K562 (cell line): ENCODE measurements at regions not wholly inside any gene's neighbourhood (a gene's known extent, or its start where the extent isn't known, plus 50 kb on each side); places are given as distances from the start of the nearest gene placed in this dataset.

Experiments used
- ATAC-seq: fragments of 200-7000 bp; cut with Tn5 transposase; 3 replicates; pipeline ENCODE4 v1.9.1; 2020; ENCODE audit warnings: moderate library complexity
- BruUV-seq: library from RNA; stranded (reverse); fragments of 400-500 nt; replicated peaks from 2 replicates; lab custom pipeline; 2021; lab: Mats Ljungman, UMichigan
- CTCF ChIA-PET: fragments of 300-600 bp; formaldehyde crosslinking; extraction: SDS; loops from one replicate; lab custom pipeline; 2021; ENCODE audit warnings: low intra/inter-chr PET ratio; lab: Yijun Ruan, JAX
- POLR2A ChIA-PET: fragments of 300-600, 350-650 bp; sonication (Branson Sonifier 250); formaldehyde crosslinking; extraction: SDS; loops from one replicate; lab custom pipeline; 2021; ENCODE audit warnings: antibody characterized with exemption, inconsistent platforms; lab: Yijun Ruan, JAX
- DNase-seq, 4 experiments: peaks; one replicate each; pipeline versions ENCODE4 v3.0.0 to v3.0.0-alpha.2; 2011 to 2018; ENCODE audit warnings: low spot score in 3 of 4, mixed read lengths in 3 of 4; ENCODE audit errors: extremely low read depth in 1 of 4
- FAIRE-seq: peaks from 2 replicates; lab custom pipeline; 2011; peaks lifted over from hg19 to GRCh38; lab: Jason Lieb, UNC
- H2AFZ ChIP-seq: 2 replicates; pipeline ENCODE4 v1.6.0; 2011; ENCODE audit warnings: low read depth, low read length, control low read depth, inconsistent platforms
- H3K27ac ChIP-seq: fragments of 200-600 bp; 3 replicates; pipeline ENCODE4 v1.8.0; 2011; ENCODE audit warnings: low read depth, mild to moderate bottlenecking, control low read depth, inconsistent platforms, low read length, moderate library complexity, mixed read lengths; ENCODE audit errors: extremely low read depth
- H3K27me3 ChIP-seq, 2 experiments: fragments of 300-600 bp in 1 of 2; 2 replicates in 1 of 2; 3 replicates in 1 of 2; pipeline versions ENCODE4 v1.6.0 to v1.8.0; 2011; ENCODE audit warnings: inconsistent platforms in 2 of 2, low read length in 2 of 2, mild to moderate bottlenecking in 1 of 2, mixed read lengths in 1 of 2, moderate library complexity in 1 of 2; ENCODE audit not compliant: control insufficient read depth in 2 of 2, insufficient read depth in 2 of 2
- H3K36me3 ChIP-seq: fragments of 300-600 bp; 3 replicates; pipeline ENCODE4 v1.8.0; 2011; ENCODE audit warnings: mild to moderate bottlenecking, low read length, inconsistent platforms; ENCODE audit not compliant: control insufficient read depth, insufficient read depth
- H3K4me1 ChIP-seq, 2 experiments: fragments of 200-600 bp in 1 of 2; replicated peaks in 1 of 2; 2 replicates in 1 of 2; 3 replicates in 1 of 2; pipeline versions ENCODE4 v1.5.1 to v1.8.0; 2011; ENCODE audit warnings: inconsistent platforms in 2 of 2, low read length in 2 of 2, mild to moderate bottlenecking in 1 of 2, mixed read lengths in 1 of 2, moderate library complexity in 1 of 2; ENCODE audit not compliant: control insufficient read depth in 2 of 2, insufficient read depth in 2 of 2
- H3K4me2 ChIP-seq: 2 replicates; pipeline ENCODE4 v1.6.1; 2011; ENCODE audit warnings: low read length, control low read depth, inconsistent platforms, mixed read lengths; ENCODE audit not compliant: insufficient read depth
- H3K4me3 ChIP-seq: fragments of 200-600 bp; sonication (generic), shearing (Covaris generic); 2 replicates; pipeline ENCODE4 v1.5.1; 2016; ENCODE audit warnings: control low read depth, inconsistent platforms
- H3K79me2 ChIP-seq: fragments of 200-600 bp; 3 replicates; pipeline ENCODE4 v1.8.0; 2011; ENCODE audit warnings: low read length, inconsistent platforms; ENCODE audit not compliant: control insufficient read depth, insufficient read depth
- H3K9ac ChIP-seq, 2 experiments: 2 replicates each; pipeline versions ENCODE4 v1.6.0 to v1.6.1; 2011; ENCODE audit warnings: low read depth in 2 of 2, low read length in 2 of 2, control low read depth in 1 of 2, inconsistent platforms in 1 of 2, mild to moderate bottlenecking in 1 of 2, mixed read lengths in 1 of 2; ENCODE audit not compliant: insufficient read depth in 1 of 2
- H3K9me1 ChIP-seq: one replicate; pipeline ENCODE4 v1.6.0; 2011; ENCODE audit warnings: inconsistent platforms, mild to moderate bottlenecking, low read length, moderate library complexity; ENCODE audit not compliant: control insufficient read depth, insufficient read depth
- H3K9me3 ChIP-seq: replicated peaks from 2 replicates; pipeline ENCODE4 v1.5.1; 2011; ENCODE audit warnings: low read depth, low read length, inconsistent platforms; ENCODE audit not compliant: control insufficient read depth, insufficient read depth
- H4K20me1 ChIP-seq: replicated peaks from 2 replicates; pipeline ENCODE4 v1.6.1; 2011; ENCODE audit warnings: low read length, inconsistent platforms, mixed read lengths; ENCODE audit not compliant: control insufficient read depth, insufficient read depth
- ARNT ChIP-seq, 2 experiments: fragments of 450-650 bp; IDR thresholded peaks; 2 replicates each; pipeline ENCODE4 v1.6.1; 2016; ENCODE audit warnings: mild to moderate bottlenecking in 1 of 2
- BDP1 ChIP-seq: IDR thresholded peaks from 3 replicates; pipeline ENCODE4 v1.6.1; 2011; ENCODE audit not compliant: insufficient read length, insufficient read depth
- CEBPZ ChIP-seq: fragments of 150-350 bp; IDR thresholded peaks from 2 replicates; pipeline ENCODE4 v1.6.1; 2014; ENCODE audit warnings: low read depth, mild to moderate bottlenecking, low read length, borderline replicate concordance
- DDX20 ChIP-seq: fragments of 450-650 bp; IDR thresholded peaks from 2 replicates; pipeline ENCODE4 v1.6.1; 2016; ENCODE audit warnings: missing genetic modification characterization, low read depth, mild to moderate bottlenecking, missing compliant biosample characterization, moderate library complexity
- EHMT2 ChIP-seq: fragments of 450-650 bp; IDR thresholded peaks from 2 replicates; pipeline ENCODE4 v1.6.1; 2018; ENCODE audit warnings: antibody characterized with exemption
- GTF2F1 ChIP-seq: IDR thresholded peaks from 2 replicates; pipeline ENCODE4 v1.6.1; 2011; ENCODE audit warnings: low read depth, low read length, improper control_type of control experiment
- JUNB ChIP-seq: fragments of 450-650 bp; formaldehyde crosslinking; conservative IDR thresholded peaks from 2 replicates; pipeline ENCODE4 v1.4.0; 2020; ENCODE audit warnings: mild to moderate bottlenecking
- MCM5 ChIP-seq: fragments of 450-650 bp; IDR thresholded peaks from 2 replicates; pipeline ENCODE4 v1.6.1; 2016; ENCODE audit warnings: low read depth
- SP1 ChIP-seq: sonication (generic); formaldehyde crosslinking; IDR thresholded peaks from 2 replicates; pipeline ENCODE4 v1.8.1; 2022; ENCODE audit warnings: mild to moderate bottlenecking, missing genetic modification reagents
- SRF ChIP-seq, 2 experiments: fragments of 250-450, 450-650 bp in 1 of 2; sonication (Bioruptor Pico) in 1 of 2; sonication (generic) in 1 of 2; formaldehyde crosslinking; IDR thresholded peaks; 2 replicates each; pipeline versions ENCODE4 v1.5.0 to v1.5.1; 2020 to 2022; ENCODE audit warnings: mild to moderate bottlenecking in 1 of 2, missing genetic modification reagents in 1 of 2
- TBL1XR1 ChIP-seq, 2 experiments: IDR thresholded peaks; 2 replicates each; pipeline ENCODE4 v1.6.1; 2012; ENCODE audit warnings: improper control_type of control experiment in 2 of 2, low read length in 2 of 2, mild to moderate bottlenecking in 1 of 2
- TCF7L2 ChIP-seq: fragments of 150-350 bp; IDR thresholded peaks from 2 replicates; pipeline ENCODE4 v1.6.1; 2016; ENCODE audit warnings: low read depth, mild to moderate bottlenecking, low read length, moderate library complexity
- TGIF2 ChIP-seq: sonication (generic); formaldehyde crosslinking; IDR thresholded peaks from 2 replicates; pipeline ENCODE4 v1.8.1; 2022; ENCODE audit warnings: mild to moderate bottlenecking, missing genetic modification reagents, moderate library complexity
- THRAP3 ChIP-seq: fragments of 450-650 bp; IDR thresholded peaks from 2 replicates; pipeline ENCODE4 v1.6.1; 2016; ENCODE audit warnings: mild to moderate bottlenecking, inconsistent platforms, borderline replicate concordance
- VEZF1 ChIP-seq: fragments of 200-800 bp; sonication (Bioruptor generic); IDR thresholded peaks from 2 replicates; pipeline ENCODE4 v1.6.1; 2017; ENCODE audit warnings: missing genetic modification characterization, missing compliant biosample characterization
- XRCC3 ChIP-seq: fragments of 450-650 bp; IDR thresholded peaks from 2 replicates; pipeline ENCODE4 v1.6.1; 2017; ENCODE audit warnings: mild to moderate bottlenecking, moderate library complexity
- ZNF592 ChIP-seq: fragments of 450-650 bp; IDR thresholded peaks from 2 replicates; pipeline ENCODE4 v1.6.1; 2017; ENCODE audit warnings: antibody characterized with exemption, mild to moderate bottlenecking
- in situ Hi-C: fragments of 300-500 bp; cut with MboI; formaldehyde crosslinking; loops from 4 replicates; pipeline ENCODE4 v1.15.0; 2018; ENCODE audit warnings: inconsistent platforms, mixed read lengths
- intact Hi-C: fragments of 100-400 bp; cut with micrococcal nuclease; formaldehyde crosslinking; loops from 2 replicates; pipeline ENCODE4 v1.14.2; 2022

- H3K9me1 ChIP-seq, result no peaks in the 10 kb centered on the region
- no peaks in the 10 kb centered on the region for H3K79me2 ChIP-seq
- ATAC-seq (no peak), DNase-seq (no peak), FAIRE-seq (no peak)
- H3K4me3 ChIP-seq, result no peak overlapping the region
- ChIA-PET CTCF (no interaction called here), POLR2A (no interaction called here)
- H3K27me3 ChIP-seq, result no peaks in the 10 kb centered on the region
- no peak overlapping the region for H3K9ac ChIP-seq
- no peaks in the 10 kb centered on the region for H3K4me1 ChIP-seq
- in situ Hi-C loops (no loop called here), intact Hi-C loops (no loop called here)
- H4K20me1 ChIP-seq, result no peaks in the 10 kb centered on the region
- no peak overlapping the region for H2AFZ ChIP-seq
- H3K36me3 ChIP-seq, result no peaks in the 10 kb centered on the region
- no peak overlapping the region for H3K27ac ChIP-seq
- no TSS peak for BruUV-seq
- no peak overlapping the region for H3K4me2 ChIP-seq
- H3K9me3 ChIP-seq, result 0 out of 2 replicates have a peak, but pooled peaks cover 3% of the 10 kb centered on the region
- no peak for TF ChIP-seq VEZF1 (CRISPR knock-in tag)
- no peak for TF ChIP-seq DDX20 (tag)
- TF ChIP-seq MCM5, result no peak
- no peak for TF ChIP-seq ZNF592
- no peak for TF ChIP-seq TCF7L2
- no peak for TF ChIP-seq EHMT2
- TF ChIP-seq JUNB (CRISPR knock-in tag), result no peak
- no peak for TF ChIP-seq TBL1XR1 (IDR thresholded peaks at IDR 0.05; ENCODE audit: low read length in 2 of 2)
- TF ChIP-seq SP1 (CRISPR knock-in tag), result no peak
- TF ChIP-seq THRAP3, result no peak
- TF ChIP-seq GTF2F1, result no peak
- no peak for TF ChIP-seq TGIF2 (CRISPR knock-in tag)
- no peak for TF ChIP-seq CEBPZ
- no peak for TF ChIP-seq SRF (CRISPR knock-in tag; IDR thresholded peaks at IDR 0.05)
- no peak for TF ChIP-seq BDP1
- TF ChIP-seq ARNT (IDR thresholded peaks at IDR 0.05), result no peak
- TF ChIP-seq XRCC3, result no peak
Observed at GRCh38 chr4:116726523-116726922, 358.9 kb downstream of the TRAM1L1 start.
